COLO668 (cell line): ENCODE measurements at regions not wholly inside any gene's neighbourhood (a gene's known extent, or its start where the extent isn't known, plus 50 kb on each side); places are given as distances from the start of the nearest gene placed in this dataset.
"Not testable (repeated sequence)": the region's sequence is repeated elsewhere in the genome, so short reads cannot be mapped to it uniquely, and the experiment has no call there.

ENCODE experiments used
- DNase-seq: peaks from one replicate; lab custom pipeline; 2025; ENCODE audit not compliant: unreplicated experiment; lab: John Stamatoyannopoulos, UW

DNA sequence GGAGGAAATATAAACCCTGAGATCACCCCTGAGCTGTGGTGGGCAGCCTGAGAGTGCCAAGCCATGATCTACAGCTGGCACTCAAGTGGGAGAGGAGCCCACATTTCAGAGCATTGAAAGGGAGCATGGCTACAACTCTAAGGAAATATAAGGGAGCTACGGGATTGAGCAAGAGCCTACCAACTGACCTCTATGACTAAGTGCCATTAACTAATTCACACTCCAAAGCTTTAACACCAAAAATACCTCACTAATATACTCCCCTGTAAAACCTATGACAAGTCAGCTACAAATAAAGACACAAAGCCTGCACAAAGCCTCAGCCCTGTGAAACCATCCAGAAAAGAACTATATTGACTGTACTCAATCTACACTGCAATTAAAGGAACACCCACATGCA, 286.8 kb upstream of the RPS23 start:
- DNase-seq: no peak

DNA sequence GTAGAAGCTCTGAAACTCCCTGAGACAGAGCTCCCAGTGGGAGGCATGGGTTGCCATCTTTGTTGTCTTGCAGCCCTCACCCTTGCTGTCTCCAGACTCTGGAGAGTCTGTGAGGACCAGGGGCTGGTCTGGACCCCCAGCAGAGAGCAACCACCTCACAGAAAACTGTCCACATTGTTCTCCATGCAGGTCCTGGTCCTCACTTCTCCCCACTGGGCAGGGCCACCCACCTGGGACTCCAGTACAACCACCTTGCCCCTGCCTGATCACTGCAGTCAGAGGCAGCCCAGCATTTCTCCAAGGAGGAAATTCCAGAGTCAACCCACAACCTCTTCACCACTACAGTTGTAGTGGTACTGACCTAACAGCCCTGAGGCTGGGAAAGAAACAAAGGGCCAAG, 285.6 kb upstream of the RPS23 start:
- no peak for DNase-seq

DNA sequence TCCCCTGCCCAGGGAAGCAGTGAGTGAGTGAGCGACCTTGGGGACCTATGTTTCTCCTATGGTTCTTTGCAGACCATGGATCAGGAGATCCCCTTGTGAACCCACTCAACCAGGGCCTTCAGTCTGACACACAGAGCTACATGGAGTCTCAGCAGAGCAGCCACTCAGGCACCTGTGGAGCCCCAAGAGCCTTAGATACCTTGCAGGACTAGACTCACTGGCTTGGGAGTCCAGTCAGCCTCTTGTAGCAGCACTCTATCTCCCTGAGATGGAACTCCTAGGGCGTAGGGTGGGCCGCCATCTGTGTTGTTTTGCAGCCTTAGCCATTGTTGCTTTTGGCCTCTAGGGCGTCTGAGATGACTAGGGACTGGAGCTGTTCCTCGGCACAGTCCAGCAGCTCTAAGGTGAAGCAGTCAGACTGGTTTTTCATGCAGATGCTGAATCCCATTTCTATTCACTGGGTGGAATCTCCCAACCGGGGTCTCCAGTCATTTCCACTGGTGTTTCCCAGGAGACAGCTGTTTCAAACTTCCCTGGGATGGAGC, 284.6 kb upstream of the RPS23 start:
- no peak for DNase-seq

DNA sequence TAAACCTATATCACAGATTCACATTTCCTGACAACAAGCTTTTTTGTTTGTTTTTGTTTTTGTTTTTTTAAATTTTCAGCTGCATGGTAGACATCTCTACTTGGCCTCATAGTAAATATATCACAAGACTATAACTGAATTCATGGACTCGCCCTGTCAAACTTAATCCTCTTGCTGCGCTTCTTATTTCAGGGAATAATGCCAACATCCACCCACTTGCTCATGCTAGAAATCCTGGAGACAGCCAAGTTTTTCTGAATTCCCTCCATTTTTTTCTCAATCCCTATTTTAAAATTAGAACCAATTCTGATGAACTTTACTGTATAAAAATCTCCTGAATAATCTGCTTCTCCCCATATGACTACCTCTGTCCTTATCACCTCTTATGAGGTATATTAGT, 283.6 kb upstream of the RPS23 start:
- no peak for DNase-seq

DNA sequence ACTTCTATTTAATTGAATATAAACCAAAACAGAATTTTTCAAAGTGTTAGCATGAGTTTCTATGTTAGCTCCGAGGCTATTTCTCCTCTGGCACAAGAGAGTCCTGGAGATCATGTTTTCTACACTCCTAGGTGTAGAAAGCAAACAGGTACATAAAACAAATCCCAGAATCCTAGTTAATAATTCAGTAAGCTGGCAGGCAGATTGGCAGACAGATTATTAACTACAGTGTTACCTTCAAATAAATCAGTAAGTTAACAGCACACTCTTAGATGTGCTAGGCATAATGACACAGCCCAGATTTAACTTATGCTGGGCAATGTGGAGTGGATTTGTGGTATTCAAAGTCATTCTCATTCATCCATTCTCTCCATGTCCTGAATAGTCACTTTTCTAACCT, 282.8 kb upstream of the RPS23 start:
- no peak for DNase-seq

DNA sequence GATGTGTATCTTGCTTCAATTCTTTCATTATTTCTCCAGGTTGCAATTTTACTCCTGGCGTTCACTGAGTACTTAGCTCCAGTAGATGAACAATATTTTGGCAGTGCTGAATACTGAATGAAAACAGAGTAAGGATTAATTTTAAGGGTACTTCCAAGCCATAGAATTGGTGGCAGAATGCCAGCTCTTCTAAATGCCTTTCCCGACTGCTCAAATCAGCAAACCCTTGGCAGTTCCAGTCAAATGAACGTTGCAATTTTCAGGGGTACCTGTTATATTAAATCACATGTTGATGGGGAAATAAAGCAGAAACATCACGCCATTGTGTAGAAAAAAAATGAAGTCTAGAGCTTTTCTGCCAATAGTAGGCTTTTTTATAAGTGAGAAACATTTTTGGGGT, 282.4 kb upstream of the RPS23 start:
- no peak for DNase-seq

DNA sequence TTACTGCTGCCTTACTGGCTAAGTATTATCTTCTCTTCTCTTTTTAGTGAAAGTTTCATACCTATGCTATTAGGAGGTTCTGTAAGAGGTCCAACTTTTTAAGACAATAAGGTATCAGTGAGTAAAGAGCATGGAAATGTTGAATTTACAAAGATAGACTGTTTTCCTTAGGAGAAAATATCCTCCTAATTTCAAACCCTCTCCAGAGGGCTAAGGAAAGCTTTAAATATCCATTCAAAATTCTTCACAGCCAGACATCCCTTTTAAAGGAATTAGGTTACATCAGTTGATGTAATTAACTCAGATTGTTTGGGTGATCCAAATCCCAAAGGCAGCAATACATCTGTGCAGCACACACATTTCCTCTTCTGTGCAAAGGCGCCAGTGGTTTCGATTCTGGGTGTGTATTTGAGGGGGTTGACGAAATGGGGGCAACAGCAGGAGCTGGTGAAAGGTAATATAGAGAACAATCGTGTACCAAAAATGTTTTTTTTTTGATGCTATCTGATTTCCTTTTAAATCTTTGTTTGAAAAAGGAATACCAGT, 273.8 kb upstream of the RPS23 start:
- no peak for DNase-seq

DNA sequence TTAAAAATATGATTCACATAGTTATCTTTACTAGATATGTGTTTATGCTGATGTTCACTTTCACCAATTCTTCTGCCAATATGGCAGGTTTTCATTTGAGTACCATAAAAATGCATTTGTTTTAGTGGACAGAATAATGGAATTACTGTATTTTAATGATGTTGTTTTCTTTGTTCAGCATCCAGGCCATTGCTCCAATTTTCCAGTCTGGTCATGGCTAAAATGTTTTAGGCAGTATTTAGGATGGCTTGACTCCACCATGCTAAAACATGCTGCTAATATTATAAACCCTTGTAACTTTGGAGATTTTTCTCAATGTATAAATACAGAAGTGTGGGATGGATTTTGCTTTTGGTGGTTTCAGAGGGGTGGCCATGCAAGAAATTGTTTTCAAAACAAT, 273.0 kb upstream of the RPS23 start:
- DNase-seq: no peak

DNA sequence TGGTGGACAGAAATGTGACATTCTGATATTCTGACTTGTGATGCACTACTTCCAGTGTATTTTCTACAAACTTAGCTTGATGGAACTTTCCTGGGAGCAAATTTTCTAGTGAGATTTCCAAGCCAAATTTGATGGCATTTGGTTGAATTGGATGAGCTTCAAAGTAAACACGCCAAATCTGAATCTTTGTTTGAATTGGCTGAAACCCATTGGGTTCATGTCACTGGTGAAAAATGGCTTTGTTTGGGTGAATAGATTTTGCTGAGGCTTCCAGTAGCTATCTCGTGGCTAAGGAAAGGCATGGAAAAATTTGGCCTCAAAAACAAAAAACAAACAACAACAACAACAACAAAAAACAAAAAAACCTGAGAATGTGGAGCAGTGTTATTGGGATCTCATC, 271.1 kb upstream of the RPS23 start:
- no peak for DNase-seq

DNA sequence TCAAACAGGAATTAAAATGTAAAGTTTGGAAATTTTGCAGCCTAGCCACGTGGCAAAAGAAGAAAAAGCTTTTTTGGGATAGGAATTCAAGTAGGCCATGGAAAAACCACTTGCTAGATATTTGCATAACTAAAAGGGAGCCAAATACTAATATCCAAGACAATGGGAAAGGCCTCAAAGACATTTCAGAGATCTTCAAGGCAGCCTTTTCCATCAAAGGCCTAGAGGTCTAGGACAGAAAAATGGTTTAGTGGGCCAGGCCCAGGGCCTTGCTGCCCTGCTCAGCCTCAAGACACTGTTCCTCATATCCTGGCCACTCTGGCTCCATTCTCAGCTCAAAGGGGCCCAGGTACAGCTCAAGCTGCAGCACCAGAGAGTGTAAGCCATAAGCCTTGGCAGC, 265.9 kb upstream of the RPS23 start:
- no peak for DNase-seq

DNA sequence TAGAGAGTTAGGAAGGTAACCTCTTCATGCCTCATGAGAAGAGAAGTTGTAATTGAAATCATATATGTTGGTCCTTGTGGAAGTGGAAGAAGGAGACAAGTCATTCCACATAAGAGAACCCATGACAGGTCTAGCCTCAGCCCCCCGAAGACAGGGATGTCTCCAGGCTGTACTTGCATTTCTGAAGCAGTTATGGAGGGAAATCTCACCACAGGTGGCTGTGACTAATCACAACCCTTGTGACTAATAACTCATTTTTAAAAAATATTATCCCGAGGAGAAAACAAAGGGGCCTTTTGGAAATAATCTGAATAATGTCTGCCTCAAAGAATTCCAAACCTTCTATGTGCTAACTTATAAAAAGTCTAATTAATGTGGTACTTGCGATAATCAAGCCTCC, 262.1 kb upstream of the RPS23 start:
- no peak for DNase-seq

DNA sequence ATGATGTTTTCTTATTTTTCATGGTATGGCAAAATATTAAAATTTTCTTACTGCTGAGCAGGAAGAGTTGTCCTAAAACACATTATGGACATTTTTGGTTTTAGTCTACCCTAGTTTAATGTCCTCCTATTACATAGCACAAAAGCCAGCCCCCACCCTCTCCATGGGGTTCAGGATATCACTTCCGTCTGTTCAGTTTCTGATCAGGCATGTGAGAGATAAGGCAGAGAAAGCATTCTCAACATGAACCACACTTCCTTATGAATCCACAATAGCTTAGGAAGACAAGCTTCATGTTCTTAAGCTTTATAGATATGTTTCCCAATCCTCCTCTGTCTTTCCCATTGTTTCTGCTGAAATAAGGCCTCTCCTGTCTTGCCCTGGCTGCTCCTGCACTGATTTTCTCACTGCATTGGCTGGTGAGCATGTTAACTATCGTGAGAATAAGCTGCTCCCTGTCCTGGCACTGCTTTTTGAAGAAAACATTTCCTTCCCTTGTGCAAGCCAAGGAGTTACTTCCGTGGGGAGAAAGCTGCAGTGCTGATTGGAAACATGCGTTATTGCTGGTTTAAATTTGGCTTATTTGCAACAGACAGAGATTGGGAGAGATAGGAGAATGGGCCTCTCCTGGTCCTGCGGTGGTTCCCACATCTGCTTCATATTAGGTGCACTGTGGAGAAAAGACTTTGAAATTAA, 260.3 kb upstream of the RPS23 start:
- no peak for DNase-seq

DNA sequence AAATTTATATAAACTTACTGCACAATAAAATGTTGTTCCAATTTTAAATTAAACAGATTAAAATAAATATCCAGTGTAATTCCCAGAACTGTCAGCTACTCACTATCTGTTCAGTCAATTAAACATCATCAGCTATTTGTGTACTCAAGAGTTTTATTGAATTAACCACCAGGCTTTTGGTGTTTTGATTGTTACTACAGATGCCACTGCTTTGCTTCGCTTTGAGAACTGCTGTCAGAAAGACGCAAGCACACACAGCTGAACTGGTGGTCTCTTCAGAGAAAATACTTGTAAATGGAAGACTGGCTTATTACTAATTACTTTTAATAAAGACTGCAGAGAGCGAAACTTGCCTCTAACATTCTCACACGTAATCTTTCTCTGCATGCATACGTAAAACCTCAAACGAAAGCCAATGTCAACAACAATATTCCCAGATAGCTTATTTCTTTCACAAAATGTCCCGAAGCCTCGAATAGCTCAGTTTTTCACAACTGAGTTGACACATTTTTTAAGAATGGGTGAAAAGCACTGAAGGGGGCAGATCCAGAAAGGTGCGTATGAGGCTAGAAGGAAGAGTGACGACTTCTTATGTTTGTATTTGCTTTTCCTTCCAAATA, 259.6 kb upstream of the RPS23 start:
- DNase-seq: no peak

DNA sequence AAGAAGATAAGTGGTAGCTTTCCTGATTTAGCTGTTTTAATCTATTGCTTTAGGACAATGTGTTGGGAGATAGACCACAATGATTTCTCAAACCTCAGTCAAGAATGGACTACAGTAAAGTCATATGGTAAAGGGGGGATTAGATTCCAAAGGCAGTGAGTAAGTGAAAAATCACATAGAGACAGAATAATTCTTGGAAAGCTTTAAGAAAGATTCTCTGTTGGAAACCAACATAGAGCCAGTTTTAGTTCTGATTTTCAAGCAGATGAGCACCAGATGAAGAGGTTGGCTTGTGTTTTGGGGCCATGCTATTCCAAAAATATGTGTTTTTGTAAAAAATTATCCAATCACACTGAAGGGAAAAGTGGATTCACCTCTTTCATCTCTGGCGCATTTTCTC, 256.8 kb upstream of the RPS23 start:
- no peak for DNase-seq

DNA sequence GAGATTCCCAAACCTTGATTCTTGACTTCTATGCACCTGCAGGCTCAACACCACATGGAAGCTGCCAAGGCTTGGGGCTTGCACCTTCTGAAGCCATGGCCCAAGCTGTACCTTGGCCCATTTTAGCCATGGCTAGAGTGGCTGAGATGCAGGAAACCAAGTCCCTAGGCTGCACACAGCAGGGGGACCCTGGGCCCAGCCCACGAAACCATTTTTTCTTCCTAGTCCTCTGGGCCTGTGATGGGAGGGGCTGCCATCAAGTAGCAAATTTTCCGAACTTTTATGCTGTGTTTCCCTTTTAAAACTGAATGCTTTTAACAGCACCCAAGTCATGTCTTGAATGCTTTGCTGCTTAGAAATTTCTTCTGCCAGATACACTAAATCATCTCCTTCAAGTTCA, 253.9 kb upstream of the RPS23 start:
- not testable (repeated sequence) for DNase-seq

DNA sequence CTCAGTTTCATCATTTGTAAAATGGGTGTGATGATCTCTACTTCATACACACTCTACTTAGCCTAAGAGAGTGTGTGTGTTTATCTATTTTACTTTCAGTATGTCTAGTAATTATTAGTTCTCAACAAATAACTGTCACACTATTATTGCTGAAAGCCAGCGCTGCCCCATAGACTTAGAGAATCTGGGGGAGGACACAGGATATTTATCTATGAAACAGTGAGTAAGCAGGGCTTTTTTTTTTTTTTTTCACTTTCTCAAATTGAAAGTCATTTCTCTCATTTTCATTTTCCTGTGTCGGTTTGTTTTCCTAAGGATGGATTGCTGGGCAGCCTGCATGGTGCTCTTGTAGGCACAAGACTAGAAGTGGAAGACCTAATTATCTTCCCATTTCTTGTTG, 248.4 kb upstream of the RPS23 start:
- DNase-seq: no peak

DNA sequence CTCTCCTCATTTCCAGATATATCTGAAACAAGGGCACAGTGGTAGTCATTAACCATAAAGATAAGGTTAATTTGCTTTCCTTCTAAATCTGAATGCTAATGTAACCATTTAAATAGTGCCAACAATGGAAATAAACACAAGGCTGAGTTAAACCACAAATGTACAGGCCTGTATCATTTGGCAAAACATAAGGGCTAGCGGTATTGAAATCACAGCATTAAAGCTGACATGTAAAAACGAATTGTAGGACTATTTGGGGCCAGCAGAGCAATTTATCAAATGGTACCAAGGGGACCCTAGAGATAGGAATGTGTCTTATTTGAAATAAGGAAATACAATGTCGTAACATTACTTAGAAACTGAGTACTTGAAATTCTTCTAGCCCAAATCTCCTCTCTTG, 247.5 kb upstream of the RPS23 start:
- DNase-seq: no peak

DNA sequence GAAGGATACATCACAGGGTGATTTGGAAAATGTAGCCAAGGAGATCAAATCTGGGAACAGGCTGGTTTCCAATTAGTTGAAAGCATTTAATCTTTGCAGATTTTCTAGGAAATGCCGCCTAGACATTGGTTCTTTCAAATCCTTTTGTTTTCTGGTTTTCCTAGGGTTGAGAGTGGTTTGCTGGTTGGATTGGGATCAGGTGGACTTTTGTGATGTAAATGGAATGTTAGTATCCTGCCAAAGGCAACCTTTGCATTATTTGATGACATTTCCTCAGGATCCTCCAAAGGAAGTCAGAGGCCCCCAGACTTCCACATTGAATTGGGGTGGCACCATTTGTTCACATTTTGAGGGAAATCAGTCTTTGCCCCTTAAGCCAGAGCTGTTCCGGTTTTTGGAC, 245.5 kb upstream of the RPS23 start:
- no peak for DNase-seq

DNA sequence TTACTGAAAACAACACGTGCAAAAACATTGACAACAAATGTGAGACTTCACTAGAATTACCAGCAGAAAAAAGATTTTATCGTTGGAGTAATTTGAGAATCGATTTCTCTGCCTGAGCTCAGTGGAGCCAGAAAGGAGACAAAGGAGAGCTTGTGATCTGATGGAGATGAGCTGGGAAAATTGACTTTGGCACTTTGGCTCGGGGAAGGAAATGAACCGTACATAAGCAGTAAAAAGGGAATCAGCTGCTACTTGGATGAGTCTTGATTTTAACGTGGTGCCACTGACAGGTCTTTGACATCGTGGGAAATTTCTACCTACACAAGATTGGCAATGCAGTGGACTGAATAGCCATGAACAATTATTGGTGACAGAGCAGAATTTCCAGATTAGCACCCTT, 244.7 kb upstream of the RPS23 start:
- DNase-seq: no peak

DNA sequence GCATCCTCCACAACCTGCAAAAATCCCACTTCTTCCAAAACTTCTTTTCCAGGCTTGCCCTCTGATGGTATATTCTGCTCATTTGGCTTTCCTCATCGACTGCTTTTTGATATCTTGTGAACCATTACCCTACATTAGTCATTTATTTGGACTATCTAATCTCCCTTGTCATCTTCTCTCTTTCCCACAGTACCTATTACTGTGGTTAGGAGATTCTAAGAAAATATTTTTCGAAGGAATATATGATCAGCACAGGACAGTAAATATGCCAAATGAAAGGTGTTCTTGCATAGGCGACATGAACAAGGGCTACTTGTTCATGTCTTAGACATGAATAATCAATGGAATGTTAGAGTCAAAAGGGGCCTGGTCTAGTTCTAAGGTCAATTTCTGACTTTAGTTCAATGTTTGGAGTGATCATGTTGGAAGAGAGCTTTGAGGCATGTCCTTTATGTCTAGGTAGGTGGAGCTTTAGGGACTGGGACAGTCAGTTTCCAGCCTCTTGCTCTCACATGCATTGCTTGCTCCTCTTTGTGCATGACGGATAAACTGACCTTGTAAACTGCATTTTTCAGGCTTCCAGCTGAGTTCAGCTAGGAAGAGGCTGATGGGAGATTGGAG, 243.4 kb upstream of the RPS23 start:
- DNase-seq: no peak

DNA sequence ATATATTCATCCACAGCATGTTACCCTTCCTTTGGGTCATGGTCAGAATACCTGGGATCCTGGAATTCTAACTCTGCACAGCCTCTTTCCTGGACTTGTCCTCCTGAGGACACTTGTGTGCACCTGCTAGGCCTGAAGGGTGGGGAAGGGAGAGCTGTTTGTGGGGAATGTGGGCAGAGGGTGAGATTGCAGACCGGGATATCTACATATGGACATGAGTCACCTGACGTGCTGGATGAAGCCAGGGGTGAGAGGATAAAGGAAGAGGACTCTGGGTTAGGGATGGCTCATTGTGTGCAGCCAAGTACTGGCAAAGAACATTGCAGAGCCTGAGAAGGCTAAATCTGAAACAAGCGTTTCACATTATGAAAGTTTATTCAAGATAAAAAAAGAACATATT, 241.4 kb upstream of the RPS23 start:
- DNase-seq: no peak

DNA sequence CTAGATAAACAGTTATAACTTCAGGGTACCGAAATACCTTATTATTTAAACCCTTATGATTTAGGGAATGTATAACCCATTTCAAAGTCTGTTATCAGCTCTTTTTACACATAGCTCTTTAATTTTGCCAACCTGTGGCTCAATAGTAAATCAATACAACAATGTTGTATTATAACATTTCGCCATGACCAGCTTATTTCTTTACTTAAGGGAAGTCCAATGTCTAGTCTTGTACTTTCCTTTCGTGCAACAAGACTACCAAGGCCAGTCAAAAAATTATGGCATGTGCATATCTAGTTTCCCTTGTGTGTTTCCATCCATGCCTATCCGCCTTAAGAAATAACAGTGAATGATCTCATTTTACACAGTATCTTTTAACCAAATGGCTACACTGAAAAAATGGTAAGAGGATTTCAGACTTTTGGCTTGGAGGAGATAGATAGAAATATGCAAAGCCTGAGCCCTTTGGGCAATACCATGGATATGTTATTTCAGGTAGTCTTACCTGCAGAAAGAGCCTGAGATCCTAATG, 239.5 kb upstream of the RPS23 start:
- no peak for DNase-seq
